K562 (cell line): ENCODE measurements at regions not wholly inside any gene's neighbourhood (a gene's known extent, or its start where the extent isn't known, plus 50 kb on each side); places are given as distances from the start of the nearest gene placed in this dataset.

Experiments used
- ATAC-seq: fragments of 200-7000 bp; cut with Tn5 transposase; 3 replicates; pipeline ENCODE4 v1.9.1; 2020; ENCODE audit warnings: moderate library complexity
- BruUV-seq: library from RNA; stranded (reverse); fragments of 400-500 nt; replicated peaks from 2 replicates; lab custom pipeline; 2021; lab: Mats Ljungman, UMichigan
- CTCF ChIA-PET: fragments of 300-600 bp; formaldehyde crosslinking; extraction: SDS; loops from one replicate; lab custom pipeline; 2021; ENCODE audit warnings: low intra/inter-chr PET ratio; lab: Yijun Ruan, JAX
- POLR2A ChIA-PET: fragments of 300-600, 350-650 bp; sonication (Branson Sonifier 250); formaldehyde crosslinking; extraction: SDS; loops from one replicate; lab custom pipeline; 2021; ENCODE audit warnings: antibody characterized with exemption, inconsistent platforms; lab: Yijun Ruan, JAX
- DNase-seq, 4 experiments: peaks; one replicate each; pipeline versions ENCODE4 v3.0.0 to v3.0.0-alpha.2; 2011 to 2018; ENCODE audit warnings: low spot score in 3 of 4, mixed read lengths in 3 of 4; ENCODE audit errors: extremely low read depth in 1 of 4
- FAIRE-seq: peaks from 2 replicates; lab custom pipeline; 2011; peaks lifted over from hg19 to GRCh38; lab: Jason Lieb, UNC
- H2AFZ ChIP-seq: 2 replicates; pipeline ENCODE4 v1.6.0; 2011; ENCODE audit warnings: low read depth, low read length, control low read depth, inconsistent platforms
- H3K27ac ChIP-seq: fragments of 200-600 bp; 3 replicates; pipeline ENCODE4 v1.8.0; 2011; ENCODE audit warnings: low read depth, mild to moderate bottlenecking, control low read depth, inconsistent platforms, low read length, moderate library complexity, mixed read lengths; ENCODE audit errors: extremely low read depth
- H3K27me3 ChIP-seq, 2 experiments: fragments of 300-600 bp in 1 of 2; 2 replicates in 1 of 2; 3 replicates in 1 of 2; pipeline versions ENCODE4 v1.6.0 to v1.8.0; 2011; ENCODE audit warnings: inconsistent platforms in 2 of 2, low read length in 2 of 2, mild to moderate bottlenecking in 1 of 2, mixed read lengths in 1 of 2, moderate library complexity in 1 of 2; ENCODE audit not compliant: control insufficient read depth in 2 of 2, insufficient read depth in 2 of 2
- H3K36me3 ChIP-seq: fragments of 300-600 bp; 3 replicates; pipeline ENCODE4 v1.8.0; 2011; ENCODE audit warnings: mild to moderate bottlenecking, low read length, inconsistent platforms; ENCODE audit not compliant: control insufficient read depth, insufficient read depth
- H3K4me1 ChIP-seq, 2 experiments: fragments of 200-600 bp in 1 of 2; replicated peaks in 1 of 2; 2 replicates in 1 of 2; 3 replicates in 1 of 2; pipeline versions ENCODE4 v1.5.1 to v1.8.0; 2011; ENCODE audit warnings: inconsistent platforms in 2 of 2, low read length in 2 of 2, mild to moderate bottlenecking in 1 of 2, mixed read lengths in 1 of 2, moderate library complexity in 1 of 2; ENCODE audit not compliant: control insufficient read depth in 2 of 2, insufficient read depth in 2 of 2
- H3K4me2 ChIP-seq: 2 replicates; pipeline ENCODE4 v1.6.1; 2011; ENCODE audit warnings: low read length, control low read depth, inconsistent platforms, mixed read lengths; ENCODE audit not compliant: insufficient read depth
- H3K4me3 ChIP-seq: fragments of 200-600 bp; sonication (generic), shearing (Covaris generic); 2 replicates; pipeline ENCODE4 v1.5.1; 2016; ENCODE audit warnings: control low read depth, inconsistent platforms
- H3K79me2 ChIP-seq: fragments of 200-600 bp; 3 replicates; pipeline ENCODE4 v1.8.0; 2011; ENCODE audit warnings: low read length, inconsistent platforms; ENCODE audit not compliant: control insufficient read depth, insufficient read depth
- H3K9ac ChIP-seq, 2 experiments: 2 replicates each; pipeline versions ENCODE4 v1.6.0 to v1.6.1; 2011; ENCODE audit warnings: low read depth in 2 of 2, low read length in 2 of 2, control low read depth in 1 of 2, inconsistent platforms in 1 of 2, mild to moderate bottlenecking in 1 of 2, mixed read lengths in 1 of 2; ENCODE audit not compliant: insufficient read depth in 1 of 2
- H3K9me1 ChIP-seq: one replicate; pipeline ENCODE4 v1.6.0; 2011; ENCODE audit warnings: inconsistent platforms, mild to moderate bottlenecking, low read length, moderate library complexity; ENCODE audit not compliant: control insufficient read depth, insufficient read depth
- H3K9me3 ChIP-seq: replicated peaks from 2 replicates; pipeline ENCODE4 v1.5.1; 2011; ENCODE audit warnings: low read depth, low read length, inconsistent platforms; ENCODE audit not compliant: control insufficient read depth, insufficient read depth
- H4K20me1 ChIP-seq: replicated peaks from 2 replicates; pipeline ENCODE4 v1.6.1; 2011; ENCODE audit warnings: low read length, inconsistent platforms, mixed read lengths; ENCODE audit not compliant: control insufficient read depth, insufficient read depth
- ILK ChIP-seq: fragments of 450-650 bp; IDR thresholded peaks from 2 replicates; pipeline ENCODE4 v1.6.1; 2016; ENCODE audit warnings: missing genetic modification characterization, low read depth, mild to moderate bottlenecking, missing compliant biosample characterization, moderate library complexity, borderline replicate concordance
- OTX1 ChIP-seq: fragments of 450-650 bp; formaldehyde crosslinking; IDR thresholded peaks from 2 replicates; pipeline ENCODE4 v1.4.0; 2022; ENCODE audit warnings: mild to moderate bottlenecking
- RFX1 ChIP-seq: fragments of 450-650 bp; IDR thresholded peaks from 2 replicates; pipeline ENCODE4 v1.6.1; 2016; ENCODE audit warnings: mild to moderate bottlenecking, moderate library complexity
- SMARCA5 ChIP-seq: fragments of 450-650 bp; IDR thresholded peaks from 2 replicates; pipeline ENCODE4 v1.6.1; 2016
- ZEB2 ChIP-seq: fragments of 450-650 bp; IDR thresholded peaks from 2 replicates; pipeline ENCODE4 v1.6.1; 2016
- ZNF165 ChIP-seq: fragments of 250-450 bp; sonication (Bioruptor Pico); IDR thresholded peaks from 2 replicates; pipeline ENCODE4 v1.4.0; 2020; ENCODE audit warnings: borderline replicate concordance
- ZNF3 ChIP-seq: fragments of 250-450 bp; sonication (Bioruptor Pico); IDR thresholded peaks from 2 replicates; pipeline ENCODE4 v1.5.0; 2021; ENCODE audit warnings: mild to moderate bottlenecking, moderate library complexity
- WGBS: fragments of 100-300 bp; shearing (Covaris generic); methylation state at CpG from one replicate; pipeline ENCODE4 v1.1.6; 2016; ENCODE audit warnings: low coverage, mixed read lengths; ENCODE audit not compliant: insufficient coverage; ENCODE audit errors: missing lambda C conversion rate; 5-methylcytosine and 5-hydroxymethylcytosine counted together
- in situ Hi-C: fragments of 300-500 bp; cut with MboI; formaldehyde crosslinking; loops from 4 replicates; pipeline ENCODE4 v1.15.0; 2018; ENCODE audit warnings: inconsistent platforms, mixed read lengths
- intact Hi-C: fragments of 100-400 bp; cut with micrococcal nuclease; formaldehyde crosslinking; loops from 2 replicates; pipeline ENCODE4 v1.14.2; 2022
- TF ChIP-seq, protein P1 (sequence below): conservative IDR thresholded peaks from 2 replicates; pipeline ENCODE4 v1.6.1; 2011; ENCODE audit warnings: low read depth, mild to moderate bottlenecking, low read length; ENCODE audit not compliant: control insufficient read depth
- TF ChIP-seq, protein P2 (sequence below): sonication (generic); formaldehyde crosslinking; IDR thresholded peaks from 2 replicates; pipeline ENCODE4 v1.4.0; 2020; ENCODE audit warnings: mild to moderate bottlenecking, missing genetic modification reagents

DNA sequence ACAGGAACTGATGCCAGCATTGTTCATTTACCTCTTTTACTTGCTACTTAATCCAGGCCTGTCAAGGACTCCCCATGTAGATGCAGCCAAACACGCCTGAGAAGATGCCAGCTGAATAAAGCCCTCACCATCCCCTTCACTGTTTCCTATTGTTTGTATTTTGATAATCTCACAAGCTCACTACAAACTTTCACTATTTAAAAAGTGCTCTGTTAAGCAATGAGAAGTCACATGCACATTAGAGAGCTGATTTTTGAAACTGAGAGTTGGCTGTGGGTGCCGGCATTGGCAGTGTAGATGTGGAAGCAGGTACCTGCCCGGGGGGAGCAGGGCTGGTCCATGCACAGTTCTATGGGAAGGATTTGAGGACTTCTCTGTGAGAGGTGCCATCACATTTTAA lies 169.8 kb upstream of the GRB10 start:
- 2% methylated on average over 3 of the region's 3 CpGs for WGBS

More for the DNA sequence above, 169.8 kb upstream of the GRB10 start:
- DNase-seq: no peak
- no TSS peak for BruUV-seq
- no peaks in the 10 kb centered on the region for H3K9me1 ChIP-seq
- no peak overlapping the region for H3K9ac ChIP-seq
- no peak overlapping the region for H3K4me2 ChIP-seq
- in situ Hi-C loops (no loop called here), intact Hi-C loops (no loop called here)
- no peak overlapping the region for H2AFZ ChIP-seq
- H3K27me3 ChIP-seq: peaks cover 9 to 32% of the 10 kb centered on the region in 2 experiments
- H4K20me1 ChIP-seq: no peaks in the 10 kb centered on the region
- ChIA-PET POLR2A (no interaction called here), CTCF (no interaction called here)
- H3K36me3 ChIP-seq: no peaks in the 10 kb centered on the region
- no peak for FAIRE-seq
- no peak overlapping the region for H3K4me3 ChIP-seq
- H3K9me3 ChIP-seq: no peaks in the 10 kb centered on the region
- H3K4me1 ChIP-seq: no peaks in the 10 kb centered on the region
- no peak for TF ChIP-seq ZNF3 (CRISPR knock-in tag)
- TF ChIP-seq ILK (tag): no peak
- no peak for TF ChIP-seq SMARCA5
- no peak for TF ChIP-seq OTX1 (CRISPR knock-in tag)
- TF ChIP-seq RFX1: no peak
- TF ChIP-seq, protein P1, sequence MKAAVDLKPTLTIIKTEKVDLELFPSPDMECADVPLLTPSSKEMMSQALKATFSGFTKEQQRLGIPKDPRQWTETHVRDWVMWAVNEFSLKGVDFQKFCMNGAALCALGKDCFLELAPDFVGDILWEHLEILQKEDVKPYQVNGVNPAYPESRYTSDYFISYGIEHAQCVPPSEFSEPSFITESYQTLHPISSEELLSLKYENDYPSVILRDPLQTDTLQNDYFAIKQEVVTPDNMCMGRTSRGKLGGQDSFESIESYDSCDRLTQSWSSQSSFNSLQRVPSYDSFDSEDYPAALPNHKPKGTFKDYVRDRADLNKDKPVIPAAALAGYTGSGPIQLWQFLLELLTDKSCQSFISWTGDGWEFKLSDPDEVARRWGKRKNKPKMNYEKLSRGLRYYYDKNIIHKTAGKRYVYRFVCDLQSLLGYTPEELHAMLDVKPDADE: no peak
- TF ChIP-seq ZNF165 (CRISPR knock-in tag): no peak
- TF ChIP-seq, protein P2, sequence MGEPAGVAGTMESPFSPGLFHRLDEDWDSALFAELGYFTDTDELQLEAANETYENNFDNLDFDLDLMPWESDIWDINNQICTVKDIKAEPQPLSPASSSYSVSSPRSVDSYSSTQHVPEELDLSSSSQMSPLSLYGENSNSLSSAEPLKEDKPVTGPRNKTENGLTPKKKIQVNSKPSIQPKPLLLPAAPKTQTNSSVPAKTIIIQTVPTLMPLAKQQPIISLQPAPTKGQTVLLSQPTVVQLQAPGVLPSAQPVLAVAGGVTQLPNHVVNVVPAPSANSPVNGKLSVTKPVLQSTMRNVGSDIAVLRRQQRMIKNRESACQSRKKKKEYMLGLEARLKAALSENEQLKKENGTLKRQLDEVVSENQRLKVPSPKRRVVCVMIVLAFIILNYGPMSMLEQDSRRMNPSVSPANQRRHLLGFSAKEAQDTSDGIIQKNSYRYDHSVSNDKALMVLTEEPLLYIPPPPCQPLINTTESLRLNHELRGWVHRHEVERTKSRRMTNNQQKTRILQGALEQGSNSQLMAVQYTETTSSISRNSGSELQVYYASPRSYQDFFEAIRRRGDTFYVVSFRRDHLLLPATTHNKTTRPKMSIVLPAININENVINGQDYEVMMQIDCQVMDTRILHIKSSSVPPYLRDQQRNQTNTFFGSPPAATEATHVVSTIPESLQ (CRISPR knock-in tag): no peak
- no peak for TF ChIP-seq ZEB2
- no peak for ATAC-seq
- no peaks in the 10 kb centered on the region for H3K79me2 ChIP-seq
- H3K27ac ChIP-seq: no peak overlapping the region
